T-cell (primary cell): ENCODE measurements at regions not wholly inside any gene's neighbourhood (a gene's known extent, or its start where the extent isn't known, plus 50 kb on each side); places are given as distances from the start of the nearest gene placed in this dataset.

Experiments used
- ATAC-seq, 4 experiments: fragments of 200-7000 bp in 3 of 4; fragments of 150-1000 bp in 1 of 4; cut with Tn5 transposase; replicated peaks in 1 of 4; 1 replicate in 3 of 4; 2 replicates in 1 of 4; pipeline ENCODE4 v1.10.0; 2021; ENCODE audit warnings: moderate library complexity in 3 of 4, mild to moderate bottlenecking in 2 of 4, moderate number of reproducible peaks in 1 of 4
- CTCF ChIA-PET, 2 donors: fragments of 300-600 bp; sonication (Branson Sonifier 250); formaldehyde crosslinking; loops; one replicate each; lab custom pipeline; 2022; ENCODE audit warnings: antibody characterized with exemption in 2 of 2; lab: Charles Lee
- POLR2A ChIA-PET, 2 donors: fragments of 300-600 bp; sonication (Branson Sonifier 250); formaldehyde crosslinking; loops; one replicate each; lab custom pipeline; 2022; ENCODE audit warnings: antibody characterized with exemption in 2 of 2; lab: Charles Lee
- DNase-seq, 35 experiments: peaks; one replicate each; pipeline versions ENCODE4 v3.0.0 to v3.0.0-alpha.2; 2013 to 2023
- H3K27ac ChIP-seq: one replicate; pipeline ENCODE4 v1.5.1; 2013; ENCODE audit warnings: low read length
- H3K27me3 ChIP-seq, 2 experiments: replicated peaks in 1 of 2; 1 replicate in 1 of 2; 2 replicates in 1 of 2; pipeline versions ENCODE4 v1.6.1 to v1.7.0; 2013; ENCODE audit warnings: low read length in 1 of 2, mixed read lengths in 1 of 2; ENCODE audit not compliant: control insufficient read depth in 2 of 2, insufficient read depth in 2 of 2; ENCODE audit errors: extremely low read depth in 1 of 2
- H3K36me3 ChIP-seq, 2 donors: 1 replicate in 1 of 2; 2 replicates in 1 of 2; pipeline versions ENCODE4 v1.6.1 to v1.7.0; 2013; ENCODE audit warnings: low read length in 1 of 2; ENCODE audit not compliant: control insufficient read depth in 2 of 2, insufficient read depth in 1 of 2; ENCODE audit errors: extremely low read depth in 1 of 2
- H3K4me1 ChIP-seq, 2 experiments: 1 replicate in 1 of 2; 2 replicates in 1 of 2; pipeline versions ENCODE4 v1.6.1 to v1.7.0; 2013; ENCODE audit warnings: low read length in 2 of 2, mixed read lengths in 1 of 2; ENCODE audit not compliant: insufficient read depth in 2 of 2, control insufficient read depth in 1 of 2; ENCODE audit errors: extremely low read depth in 1 of 2
- H3K4me3 ChIP-seq, 2 donors: 1 replicate in 1 of 2; 2 replicates in 1 of 2; pipeline versions ENCODE4 v1.5.1 to v1.7.0; 2013; ENCODE audit warnings: mild to moderate bottlenecking in 2 of 2, low read length in 1 of 2, moderate library complexity in 1 of 2; ENCODE audit not compliant: control insufficient read depth in 1 of 2; ENCODE audit errors: extremely low read depth in 1 of 2
- H3K9me3 ChIP-seq: 2 replicates; pipeline ENCODE4 v1.7.0; 2013
- H3K27ac Mint-ChIP-seq, 2 donors: one replicate each; pipeline ENCODE4 v1.8.0; 2020 to 2021; ENCODE audit warnings: mild to moderate bottlenecking in 2 of 2, mixed read lengths in 2 of 2
- H3K27me3 Mint-ChIP-seq, 2 donors: one replicate each; pipeline ENCODE4 v1.8.0; 2021 to 2022; ENCODE audit warnings: mixed read lengths in 2 of 2
- H3K36me3 Mint-ChIP-seq: one replicate; pipeline ENCODE4 v1.8.0; 2021; ENCODE audit warnings: mixed read lengths
- H3K4me1 Mint-ChIP-seq, 3 donors: one replicate each; pipeline ENCODE4 v1.8.0; 2020 to 2022; ENCODE audit warnings: mixed read lengths in 3 of 3, mild to moderate bottlenecking in 1 of 3
- H3K4me3 Mint-ChIP-seq, 3 donors: one replicate each; pipeline ENCODE4 v1.8.0; 2020 to 2022; ENCODE audit warnings: mild to moderate bottlenecking in 3 of 3, mixed read lengths in 3 of 3, moderate library complexity in 3 of 3
- H3K9me3 Mint-ChIP-seq, 3 donors: one replicate each; pipeline ENCODE4 v1.8.0; 2020 to 2022; ENCODE audit warnings: mixed read lengths in 3 of 3
- WGBS: methylation state at CpG from one replicate; pipeline ENCODE4 v1.1.5; 2013; ENCODE audit warnings: missing lambda C conversion rate; ENCODE audit not compliant: insufficient coverage; 5-methylcytosine and 5-hydroxymethylcytosine counted together

GRCh38 chr11:93935826-93936225, 85.3 kb upstream of the HEPHL1 start:
- Histone ChIP-seq H3K36me3 (no peaks in the 10 kb centered on the region), H3K9me3 (no peaks in the 10 kb centered on the region), H3K27me3 (peaks cover 0 to 5% of the 10 kb centered on the region in 2 experiments), H3K27ac (no peak overlapping the region), H3K4me1 (no peaks in the 10 kb centered on the region), H3K4me3 (no peak overlapping the region)
- ChIA-PET POLR2A (no interaction called here), CTCF (no interaction called here)
- 64% methylated on average over 4 of the region's 5 CpGs for WGBS
- Mint-ChIP-seq H3K9me3 (peaks cover 0 to 5% (median 0%) of the 10 kb centered on the region in 3 donors), H3K4me1 (no peaks in the 10 kb centered on the region), H3K27ac (no peak overlapping the region), H3K4me3 (no peak overlapping the region), H3K27me3 (peaks cover 5 to 12% of the 10 kb centered on the region in 2 donors), H3K36me3 (no peaks in the 10 kb centered on the region)
- no peak for ATAC-seq
- DNase-seq: no peak

DNA sequence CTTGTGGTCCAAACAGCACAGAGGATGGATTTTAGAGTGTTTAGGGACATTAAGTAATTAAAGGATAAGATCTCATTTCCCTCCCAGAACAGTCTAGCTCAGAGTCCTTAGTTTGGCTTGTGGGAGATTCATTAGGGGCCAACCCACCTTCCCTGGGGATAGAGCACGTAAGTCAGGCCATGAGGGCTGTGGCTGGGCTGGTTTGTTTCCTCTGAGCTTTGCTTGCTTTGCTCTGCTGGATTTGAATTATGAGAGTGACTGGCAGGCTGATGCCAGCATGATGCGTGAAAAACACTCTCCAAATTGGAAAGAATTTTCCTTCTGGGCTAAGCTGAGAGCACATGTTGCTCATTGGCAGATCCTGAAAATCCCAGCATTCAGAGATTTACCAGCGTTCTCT, 84.7 kb upstream of the HEPHL1 start:
- DNase-seq (no peak), ATAC-seq (no peak)
- Mint-ChIP-seq H3K4me1 (no peaks in the 10 kb centered on the region), H3K27ac (no peak overlapping the region), H3K27me3 (peaks cover 5 to 12% of the 10 kb centered on the region in 2 donors), H3K36me3 (no peaks in the 10 kb centered on the region), H3K9me3 (peaks cover 0 to 5% (median 0%) of the 10 kb centered on the region in 3 donors), H3K4me3 (no peak overlapping the region)
- Histone ChIP-seq H3K27me3 (peaks cover 0 to 5% of the 10 kb centered on the region in 2 experiments), H3K36me3 (no peaks in the 10 kb centered on the region), H3K4me3 (no peak overlapping the region), H3K4me1 (no peaks in the 10 kb centered on the region), H3K9me3 (no peaks in the 10 kb centered on the region), H3K27ac (no peak overlapping the region)
- WGBS: 52% methylated on average over 2 of the region's 3 CpGs
- ChIA-PET CTCF (no interaction called here), POLR2A (no interaction called here)

DNA sequence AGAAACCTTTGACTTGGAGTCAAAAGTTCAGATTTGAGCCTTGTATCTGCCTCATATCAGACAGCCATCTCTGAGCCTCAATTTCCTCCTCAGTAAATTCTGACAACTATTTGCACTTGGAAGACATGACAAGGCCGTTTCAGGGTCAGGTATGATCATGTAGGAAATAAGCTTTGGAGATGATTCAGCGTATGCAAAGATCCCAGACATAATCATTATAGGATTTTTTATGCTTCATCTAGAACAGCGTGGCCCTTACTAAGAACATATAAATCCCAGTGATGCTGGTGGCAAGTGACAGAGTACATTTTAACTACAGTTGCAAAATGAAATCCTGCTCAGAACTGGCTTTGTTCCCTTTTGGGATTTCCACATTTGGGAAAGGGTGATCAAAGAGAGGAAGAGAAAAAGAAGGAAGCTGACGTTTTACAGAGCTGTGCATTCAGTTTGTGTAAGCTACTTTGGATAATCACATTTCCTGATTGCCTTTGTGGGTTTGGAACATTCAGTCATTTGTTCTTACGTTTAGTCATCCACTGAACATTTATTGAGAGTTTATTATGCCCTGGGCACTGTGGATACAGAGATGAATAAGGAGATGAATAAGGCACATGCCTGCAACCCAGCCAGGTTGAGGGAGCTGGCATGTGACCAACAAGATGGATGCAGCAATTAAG, 81.9 kb upstream of the HEPHL1 start:
- H3K36me3 Mint-ChIP-seq: no peaks in the 10 kb centered on the region
- POLR2A ChIA-PET: interaction anchor here in 1 of 2 donors (0.7 kb wide), 1 partner anchor 375 kb away, joined by 3 read pairs; no protein-coding TSS in a partner anchor
- Histone ChIP-seq H3K27me3 (peaks cover 0 to 5% of the 10 kb centered on the region in 2 experiments), H3K4me3 (no peak overlapping the region), H3K36me3 (no peaks in the 10 kb centered on the region), H3K9me3 (no peaks in the 10 kb centered on the region), H3K4me1 (no peaks in the 10 kb centered on the region), H3K27ac (no peak overlapping the region)
- peaks cover 0 to under 1% (median 0%) of the 10 kb centered on the region in 3 donors for H3K9me3 Mint-ChIP-seq
- H3K27ac Mint-ChIP-seq: no peak overlapping the region
- H3K4me1 Mint-ChIP-seq: no peaks in the 10 kb centered on the region
- ATAC-seq (no peak), DNase-seq (no peak)
- H3K27me3 Mint-ChIP-seq: peaks cover 4 to 5% of the 10 kb centered on the region in 2 donors
- no peak overlapping the region for H3K4me3 Mint-ChIP-seq
- CTCF ChIA-PET: no interaction called here
- WGBS: 23% methylated on average over 2 of the region's 5 CpGs

GRCh38 chr11:93940395-93940794, 80.8 kb upstream of the HEPHL1 start:
- ChIA-PET POLR2A (no interaction called here), CTCF (no interaction called here)
- ATAC-seq (no peak), DNase-seq (no peak)
- Mint-ChIP-seq H3K27me3 (peaks cover 3 to 4% of the 10 kb centered on the region in 2 donors), H3K27ac (no peak overlapping the region), H3K4me3 (no peak overlapping the region), H3K9me3 (no peaks in the 10 kb centered on the region), H3K36me3 (no peaks in the 10 kb centered on the region), H3K4me1 (no peaks in the 10 kb centered on the region)
- H3K27me3 ChIP-seq: peaks cover 0 to 5% of the 10 kb centered on the region in 2 experiments
- no peak overlapping the region for H3K27ac ChIP-seq
- no CpG with 5 or more reads among the region's 2 CpGs for WGBS
- H3K36me3 ChIP-seq: no peaks in the 10 kb centered on the region
- H3K4me3 ChIP-seq: no peak overlapping the region
- H3K9me3 ChIP-seq: no peaks in the 10 kb centered on the region
- H3K4me1 ChIP-seq: no peaks in the 10 kb centered on the region

GRCh38 chr11:93942176-93942575, 79.0 kb upstream of the HEPHL1 start:
- no peak overlapping the region for H3K27ac Mint-ChIP-seq
- no peak for DNase-seq
- ChIA-PET CTCF (no interaction called here), POLR2A (no interaction called here)
- Histone ChIP-seq H3K27ac (no peak overlapping the region), H3K9me3 (no peaks in the 10 kb centered on the region), H3K4me3 (no peak overlapping the region), H3K36me3 (no peaks in the 10 kb centered on the region), H3K27me3 (peaks cover 0 to 3% of the 10 kb centered on the region in 2 experiments), H3K4me1 (no peaks in the 10 kb centered on the region)
- no peaks in the 10 kb centered on the region for H3K9me3 Mint-ChIP-seq
- no peaks in the 10 kb centered on the region for H3K27me3 Mint-ChIP-seq
- H3K36me3 Mint-ChIP-seq: no peaks in the 10 kb centered on the region
- no peak overlapping the region for H3K4me3 Mint-ChIP-seq
- ATAC-seq: no peak
- WGBS: no CpG with 5 or more reads among the region's 2 CpGs
- no peaks in the 10 kb centered on the region for H3K4me1 Mint-ChIP-seq

GRCh38 chr11:93945596-93945995, 75.6 kb upstream of the HEPHL1 start:
- ChIA-PET POLR2A (no interaction called here), CTCF (no interaction called here)
- Histone ChIP-seq H3K9me3 (no peaks in the 10 kb centered on the region), H3K27me3 (no peaks in the 10 kb centered on the region), H3K27ac (no peak overlapping the region), H3K4me1 (no peaks in the 10 kb centered on the region), H3K4me3 (no peak overlapping the region), H3K36me3 (no peaks in the 10 kb centered on the region)
- Mint-ChIP-seq H3K27me3 (peaks cover 0 to 6% of the 10 kb centered on the region in 2 donors), H3K27ac (no peak overlapping the region), H3K36me3 (no peaks in the 10 kb centered on the region), H3K4me3 (no peak overlapping the region), H3K4me1 (no peaks in the 10 kb centered on the region), H3K9me3 (no peaks in the 10 kb centered on the region)
- ATAC-seq (no peak), DNase-seq (no peak)
- WGBS: 100% methylated on average over 1 of the region's 2 CpGs
